Pancreas (tissue), 10 donors: ENCODE measurements at regions not wholly inside any gene's neighbourhood (a gene's known extent, or its start where the extent isn't known, plus 50 kb on each side); places are given as distances from the start of the nearest gene placed in this dataset.

Experiments
- ATAC-seq, 4 donors: fragments of 200-7000 bp; cut with Tn5 transposase; one replicate each; pipeline versions ENCODE4 v1.8.0 to v1.9.1; 2020; ENCODE audit warnings: mild to moderate bottlenecking in 4 of 4, moderate library complexity in 4 of 4
- DNase-seq, 6 donors: peaks; one replicate each; pipeline ENCODE4 v3.0.0-alpha.2; 2020
- FAIRE-seq: peaks from 2 replicates; lab custom pipeline; 2012; peaks lifted over from hg19 to GRCh38; lab: Jason Lieb, UNC
- H3K27ac ChIP-seq, 4 donors: fragments of 200-600 bp; sonication (generic); 1 replicate in 3 of 4; 2 replicates in 1 of 4; pipeline versions ENCODE4 v1.5.0 to v1.8.0; 2020
- H3K27me3 ChIP-seq, 4 donors: fragments of 200-600 bp; one replicate each; pipeline ENCODE4 v1.8.0; 2021
- H3K36me3 ChIP-seq, 3 donors: fragments of 200-600 bp; sonication (generic) in 1 of 3; one replicate each; pipeline versions ENCODE4 v1.5.0 to v1.8.0; 2020 to 2021
- H3K4me1 ChIP-seq, 3 donors: fragments of 200-600 bp; one replicate each; pipeline ENCODE4 v1.8.0; 2021
- H3K4me3 ChIP-seq, 4 donors: fragments of 200-600 bp; sonication (generic) in 2 of 4; one replicate each; pipeline versions ENCODE4 v1.5.0 to v1.8.0; 2020 to 2021
- H3K9me3 ChIP-seq, 4 donors: fragments of 200-600 bp; one replicate each; pipeline ENCODE4 v1.8.0; 2021
- WGBS, 2 donors: extraction: QIAGEN DNeasy Blood & Tissue Kit; methylation state at CpG; one replicate each; pipeline ENCODE4 v1.1.7; 2013; 5-methylcytosine and 5-hydroxymethylcytosine counted together
- intact Hi-C, 3 donors: fragments of 100-400 bp; cut with DNase I; formaldehyde crosslinking; loops; one replicate each; pipeline versions ENCODE4 v1.11.1 to v1.14.2; 2022
- TF ChIP-seq, protein P1 (sequence below), 4 donors: fragments of 200-600 bp; sonication (generic) in 3 of 4; IDR thresholded peaks; one replicate each; pipeline versions ENCODE4 v1.5.0 to v1.8.0; 2021; ENCODE audit warnings: antibody characterized with exemption in 4 of 4
- donor health status: healthy with polysubstance abuse.
- donor health status: DM: no; HTN: no; CAD: no; lungs with moderate emphysema.
- donor health status: DM: no; HTN: no; CAD: no.
- donor health status: control.
- donor health status: control.
- donor health status: Bipolar disorder and iron deficiency.
- donor health status: DM: yes; HTN: yes; CAD: no.
- donor health status: DM: no; HTN: no; CAD: no.
- donor health status: DM: no; HTN: no; CAD: no.
- donor health status: DM: yes; HTN: yes; CAD: no.

DNA sequence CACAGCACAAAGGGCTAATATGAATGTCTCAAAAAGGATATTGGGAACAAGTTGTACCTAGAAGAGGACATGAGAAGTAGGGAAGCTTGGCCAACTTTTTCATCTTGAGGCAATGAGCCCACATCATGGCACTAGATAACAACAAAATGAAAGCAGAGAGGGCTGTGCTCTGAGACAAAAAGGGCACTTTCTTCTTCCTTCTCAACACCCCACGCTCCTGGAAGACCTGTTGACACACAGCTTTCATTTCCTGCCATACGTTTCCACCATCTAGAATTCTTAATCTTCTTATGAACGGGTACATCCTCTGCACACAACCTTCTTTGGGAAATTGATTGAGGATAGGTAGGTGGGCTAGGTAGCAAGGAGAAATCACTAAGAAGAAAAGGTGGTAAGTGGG is 187.8 kb upstream of the STXBP5 start:
- Histone ChIP-seq H3K27ac (no peak overlapping the region), H3K36me3 (no peaks in the 10 kb centered on the region), H3K4me1 (no peaks in the 10 kb centered on the region), H3K27me3 (no peaks in the 10 kb centered on the region), H3K9me3 (no peaks in the 10 kb centered on the region), H3K4me3 (no peak overlapping the region)
- 85 to 93% methylated on average over 3 of the region's 3 CpGs for WGBS, 2 donors
- FAIRE-seq (no peak), ATAC-seq (no peak), DNase-seq (no peak)
- intact Hi-C loops = no loop called here
- TF ChIP-seq, protein P1, sequence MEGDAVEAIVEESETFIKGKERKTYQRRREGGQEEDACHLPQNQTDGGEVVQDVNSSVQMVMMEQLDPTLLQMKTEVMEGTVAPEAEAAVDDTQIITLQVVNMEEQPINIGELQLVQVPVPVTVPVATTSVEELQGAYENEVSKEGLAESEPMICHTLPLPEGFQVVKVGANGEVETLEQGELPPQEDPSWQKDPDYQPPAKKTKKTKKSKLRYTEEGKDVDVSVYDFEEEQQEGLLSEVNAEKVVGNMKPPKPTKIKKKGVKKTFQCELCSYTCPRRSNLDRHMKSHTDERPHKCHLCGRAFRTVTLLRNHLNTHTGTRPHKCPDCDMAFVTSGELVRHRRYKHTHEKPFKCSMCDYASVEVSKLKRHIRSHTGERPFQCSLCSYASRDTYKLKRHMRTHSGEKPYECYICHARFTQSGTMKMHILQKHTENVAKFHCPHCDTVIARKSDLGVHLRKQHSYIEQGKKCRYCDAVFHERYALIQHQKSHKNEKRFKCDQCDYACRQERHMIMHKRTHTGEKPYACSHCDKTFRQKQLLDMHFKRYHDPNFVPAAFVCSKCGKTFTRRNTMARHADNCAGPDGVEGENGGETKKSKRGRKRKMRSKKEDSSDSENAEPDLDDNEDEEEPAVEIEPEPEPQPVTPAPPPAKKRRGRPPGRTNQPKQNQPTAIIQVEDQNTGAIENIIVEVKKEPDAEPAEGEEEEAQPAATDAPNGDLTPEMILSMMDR (IDR thresholded peaks at IDR 0.05) = no peak

DNA sequence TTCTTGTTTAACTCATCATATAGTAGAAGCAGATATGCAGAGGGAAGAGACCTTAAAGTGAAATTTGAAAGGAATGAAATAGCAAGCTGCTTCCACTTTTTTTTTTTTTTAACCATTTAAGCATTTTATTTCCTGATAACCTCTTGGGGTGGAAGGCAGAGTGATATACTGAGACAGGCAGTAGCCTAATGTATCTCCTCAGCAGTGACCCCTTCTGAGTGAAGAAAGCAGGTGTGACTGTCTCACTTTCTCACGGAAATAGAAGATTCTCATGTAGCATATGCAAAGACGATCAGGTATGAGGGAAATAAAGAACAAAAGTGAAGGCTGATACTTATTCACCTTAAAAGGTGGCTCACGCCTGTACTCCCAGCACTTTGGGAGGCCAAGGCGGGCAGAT is 187.1 kb upstream of the STXBP5 start:
- WGBS, 2 donors = 89 to 90% methylated on average over 4 of the region's 4 CpGs
- no peaks in the 10 kb centered on the region for H3K4me1 ChIP-seq
- no peak overlapping the region for H3K4me3 ChIP-seq
- H3K27me3 ChIP-seq = no peaks in the 10 kb centered on the region
- H3K9me3 ChIP-seq = no peaks in the 10 kb centered on the region
- H3K27ac ChIP-seq = no peak overlapping the region
- intact Hi-C loops = no loop called here
- FAIRE-seq = no peak
- no peaks in the 10 kb centered on the region for H3K36me3 ChIP-seq
- TF ChIP-seq, protein P1 (IDR thresholded peaks at IDR 0.05) = no peak
- ATAC-seq = no peak
- no peak for DNase-seq

DNA sequence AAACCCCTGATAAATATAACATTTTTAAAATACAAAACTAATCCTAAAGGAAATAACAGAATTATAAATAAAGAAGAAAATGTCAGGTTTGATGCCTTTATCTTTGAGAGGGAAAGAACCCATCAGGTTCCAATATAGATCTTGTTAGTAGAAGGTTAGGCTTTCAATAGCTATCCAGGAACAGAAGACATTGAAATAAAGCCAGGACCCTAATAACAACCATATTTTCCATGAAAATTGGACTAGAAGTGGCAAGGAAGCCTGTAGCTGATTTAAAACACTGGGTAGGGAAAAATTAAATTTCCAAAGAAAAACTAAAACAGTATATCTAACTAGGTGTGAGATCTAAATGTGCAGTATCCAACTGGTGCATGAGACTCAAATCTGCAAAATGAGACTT is 185.2 kb upstream of the STXBP5 start:
- intact Hi-C loops = no loop called here
- no peak for FAIRE-seq
- Histone ChIP-seq H3K27ac (no peak overlapping the region), H3K4me1 (no peaks in the 10 kb centered on the region), H3K27me3 (no peaks in the 10 kb centered on the region), H3K4me3 (no peak overlapping the region), H3K36me3 (no peaks in the 10 kb centered on the region), H3K9me3 (no peaks in the 10 kb centered on the region)
- TF ChIP-seq, protein P1 (IDR thresholded peaks at IDR 0.05) = no peak
- no peak for ATAC-seq
- DNase-seq = no peak

- TF ChIP-seq, protein P1 (IDR thresholded peaks at IDR 0.05) = no peak
- DNase-seq (no peak), FAIRE-seq (no peak), ATAC-seq (no peak)
- Histone ChIP-seq H3K36me3 (no peaks in the 10 kb centered on the region), H3K9me3 (no peaks in the 10 kb centered on the region), H3K27ac (no peak overlapping the region), H3K4me1 (no peaks in the 10 kb centered on the region), H3K27me3 (no peaks in the 10 kb centered on the region), H3K4me3 (no peak overlapping the region)
- intact Hi-C loops = no loop called here
- 87 to 92% methylated on average over 2 of the region's 2 CpGs for WGBS, 2 donors
Measured at GRCh38 chr6:147022041-147022440, 182.2 kb upstream of the STXBP5 start.

- FAIRE-seq (no peak), ATAC-seq (no peak), DNase-seq (no peak)
- intact Hi-C loops = no loop called here
- TF ChIP-seq, protein P1 (IDR thresholded peaks at IDR 0.05) = no peak
- H3K27me3 ChIP-seq = no peaks in the 10 kb centered on the region
- H3K4me1 ChIP-seq = no peaks in the 10 kb centered on the region
- no peaks in the 10 kb centered on the region for H3K36me3 ChIP-seq
- no peak overlapping the region for H3K4me3 ChIP-seq
- H3K27ac ChIP-seq = no peak overlapping the region
- no peaks in the 10 kb centered on the region for H3K9me3 ChIP-seq
Measured at GRCh38 chr6:147023148-147023547, 181.1 kb upstream of the STXBP5 start.
